ENCODE measurements at regions not wholly inside any gene's neighbourhood (a gene's known extent, or its start where the extent isn't known, plus 50 kb on each side); places are given as distances from the start of the nearest gene placed in this dataset.
"Not testable (repeated sequence)": the region's sequence is repeated elsewhere in the genome, so short reads cannot be mapped to it uniquely, and the experiment has no call there.

- DNase-seq (ENCODE audit: low spot score), result no peak
These were observed 84.1 kb upstream of the ASB18 start for GRCh38 chr2:236348279-236348678.

GRCh38 chr2:236348976-236349375, 84.8 kb upstream of the ASB18 start:
- DNase-seq (ENCODE audit: low spot score), result no peak

- no peak for DNase-seq (ENCODE audit: low spot score)
These were observed 86.2 kb upstream of the ASB18 start for GRCh38 chr2:236350426-236350825.

- no peak for DNase-seq (ENCODE audit: low spot score)
These were observed 87.8 kb upstream of the ASB18 start for GRCh38 chr2:236351966-236352525.

GRCh38 chr2:236352761-236353593, 88.8 kb upstream of the ASB18 start:
- DNase-seq (ENCODE audit: low spot score), result no peak

GRCh38 chr2:236353594-236353942, 89.4 kb upstream of the ASB18 start:
- DNase-seq (ENCODE audit: low spot score), result no peak

- DNase-seq (ENCODE audit: low spot score), result no peak
These were observed 90.1 kb upstream of the ASB18 start for GRCh38 chr2:236354056-236354940.

GRCh38 chr2:236354973-236355595, 90.9 kb upstream of the ASB18 start:
- no peak for DNase-seq (ENCODE audit: low spot score)

GRCh38 chr2:236355911-236356310, 91.7 kb upstream of the ASB18 start:
- no peak for DNase-seq (ENCODE audit: low spot score)

- not testable (repeated sequence) for DNase-seq (ENCODE audit: low spot score)
These were observed 92.1 kb upstream of the ASB18 start for GRCh38 chr2:236356321-236356720.

- DNase-seq (ENCODE audit: low spot score), result not testable (repeated sequence)
These were observed 94.3 kb upstream of the ASB18 start for GRCh38 chr2:236358482-236358881.

GRCh38 chr2:236359426-236360045, 95.3 kb upstream of the ASB18 start:
- DNase-seq (ENCODE audit: low spot score), result no peak

- DNase-seq (ENCODE audit: low spot score), result no peak
These were observed 96.3 kb upstream of the ASB18 start for GRCh38 chr2:236360496-236360895.

- DNase-seq (ENCODE audit: low spot score), result no peak
These were observed 99.6 kb upstream of the ASB18 start for GRCh38 chr2:236363711-236364277.

GRCh38 chr2:236365258-236366048, 101.2 kb upstream of the ASB18 start:
- no peak for DNase-seq (ENCODE audit: low spot score)

- no peak for DNase-seq (ENCODE audit: low spot score)
These were observed 101.8 kb upstream of the ASB18 start for GRCh38 chr2:236366049-236366387.

- DNase-seq (ENCODE audit: low spot score), result no peak
These were observed 102.2 kb upstream of the ASB18 start for GRCh38 chr2:236366397-236366796.

- DNase-seq (ENCODE audit: low spot score), result no peak
These were observed 103.5 kb upstream of the ASB18 start for GRCh38 chr2:236367506-236368289.

GRCh38 chr2:236369661-236370062, 105.5 kb upstream of the ASB18 start:
- DNase-seq (ENCODE audit: low spot score), result no peak

- DNase-seq (ENCODE audit: low spot score), result no peak
These were observed 106.7 kb upstream of the ASB18 start for GRCh38 chr2:236370847-236371409.
